H9 (cell line): ENCODE measurements at regions not wholly inside any gene's neighbourhood (a gene's known extent, or its start where the extent isn't known, plus 50 kb on each side); places are given as distances from the start of the nearest gene placed in this dataset.

Experiments used
- DNase-seq: peaks from one replicate; pipeline ENCODE4 v3.0.0-alpha.2; 2017
- H2AFZ ChIP-seq: one replicate; pipeline ENCODE4 v1.6.1; 2013; ENCODE audit warnings: mild to moderate bottlenecking, low read length, control low read depth, moderate library complexity
- H2AK5ac ChIP-seq: 2 replicates; pipeline ENCODE4 v1.6.1; 2013; ENCODE audit warnings: low read length, control low read depth, mixed read lengths; ENCODE audit not compliant: insufficient read length
- H2BK120ac ChIP-seq: one replicate; pipeline ENCODE4 v1.6.1; 2013; ENCODE audit warnings: low read depth, mild to moderate bottlenecking, low read length, control low read depth, inconsistent platforms; ENCODE audit not compliant: poor library complexity, severe bottlenecking
- H2BK12ac ChIP-seq: 2 replicates; pipeline ENCODE4 v1.6.1; 2013; ENCODE audit warnings: low read length, control low read depth, mixed read lengths, low read depth; ENCODE audit not compliant: insufficient read length
- H2BK15ac ChIP-seq: 2 replicates; pipeline ENCODE4 v1.6.1; 2013; ENCODE audit warnings: low read depth, low read length, control low read depth
- H2BK20ac ChIP-seq: one replicate; pipeline ENCODE4 v1.6.1; 2013; ENCODE audit warnings: low read depth, mild to moderate bottlenecking, low read length, control low read depth, inconsistent platforms; ENCODE audit not compliant: poor library complexity, severe bottlenecking
- H2BK5ac ChIP-seq: 2 replicates; pipeline ENCODE4 v1.6.1; 2013; ENCODE audit warnings: low read length, control low read depth, mixed read lengths; ENCODE audit not compliant: insufficient read length
- H3K14ac ChIP-seq: 2 replicates; pipeline ENCODE4 v1.6.1; 2013; ENCODE audit warnings: low read length, control low read depth; ENCODE audit not compliant: insufficient read depth
- H3K18ac ChIP-seq: 2 replicates; pipeline ENCODE4 v1.6.1; 2013; ENCODE audit warnings: low read depth, mild to moderate bottlenecking, mixed read lengths, low read length, control low read depth; ENCODE audit not compliant: insufficient read length
- H3K23ac ChIP-seq: 2 replicates; pipeline ENCODE4 v1.6.1; 2013; ENCODE audit warnings: low read length, control low read depth, mixed read lengths, low read depth; ENCODE audit not compliant: insufficient read length
- H3K23me2 ChIP-seq: 2 replicates; pipeline ENCODE4 v1.6.1; 2013; ENCODE audit warnings: low read depth, mild to moderate bottlenecking, mixed read lengths, low read length, control low read depth; ENCODE audit not compliant: insufficient read length, poor library complexity, severe bottlenecking
- H3K27ac ChIP-seq: 2 replicates; pipeline ENCODE4 v1.5.1; 2013; ENCODE audit warnings: low read length, control low read depth, mixed read lengths, low read depth; ENCODE audit not compliant: insufficient read length
- H3K27me3 ChIP-seq: 2 replicates; pipeline ENCODE4 v1.6.1; 2013; ENCODE audit warnings: low read length, control low read depth, inconsistent platforms; ENCODE audit not compliant: insufficient read depth
- H3K4ac ChIP-seq: 2 replicates; pipeline ENCODE4 v1.6.1; 2013; ENCODE audit warnings: low read depth, mild to moderate bottlenecking, control low read depth, inconsistent platforms, low read length, moderate library complexity
- H3K4me1 ChIP-seq: 2 replicates; pipeline ENCODE4 v1.6.1; 2013; ENCODE audit warnings: low read length, control low read depth, inconsistent platforms; ENCODE audit not compliant: insufficient read depth
- H3K4me2 ChIP-seq: 2 replicates; pipeline ENCODE4 v1.6.1; 2013; ENCODE audit warnings: low read length, control low read depth, mixed read lengths; ENCODE audit not compliant: insufficient read length, insufficient read depth
- H3K56ac ChIP-seq: 2 replicates; pipeline ENCODE4 v1.6.1; 2013; ENCODE audit warnings: low read depth, mild to moderate bottlenecking, mixed read lengths, low read length, control low read depth; ENCODE audit not compliant: insufficient read length
- H3K79me1 ChIP-seq: 2 replicates; pipeline ENCODE4 v1.6.1; 2013; ENCODE audit warnings: low read depth, mild to moderate bottlenecking, moderate library complexity, low read length, control low read depth, inconsistent platforms; ENCODE audit not compliant: insufficient read depth, poor library complexity, severe bottlenecking
- H3K79me2 ChIP-seq: 2 replicates; pipeline ENCODE4 v1.6.1; 2013; ENCODE audit warnings: low read length, control low read depth, inconsistent platforms; ENCODE audit not compliant: insufficient read depth
- H3K9ac ChIP-seq: 2 replicates; pipeline ENCODE4 v1.6.1; 2013; ENCODE audit warnings: low read length, control low read depth, mixed read lengths; ENCODE audit not compliant: insufficient read length; ENCODE audit errors: extremely low read depth
- H3K9me3 ChIP-seq: one replicate; pipeline ENCODE4 v1.6.1; 2013; ENCODE audit warnings: low read depth, low read length, inconsistent platforms; ENCODE audit not compliant: control insufficient read depth
- H3T11ph ChIP-seq: one replicate; pipeline ENCODE4 v1.6.1; 2013; ENCODE audit warnings: mild to moderate bottlenecking, low read length, control low read depth, inconsistent platforms
- H4K20me1 ChIP-seq: one replicate; pipeline ENCODE4 v1.6.1; 2013; ENCODE audit not compliant: control insufficient read depth, insufficient read length, insufficient read depth
- H4K5ac ChIP-seq: 2 replicates; pipeline ENCODE4 v1.6.1; 2013; ENCODE audit warnings: low read depth, mild to moderate bottlenecking, mixed read lengths, low read length, control low read depth; ENCODE audit not compliant: insufficient read length
- H4K8ac ChIP-seq: replicated peaks from 2 replicates; pipeline ENCODE4 v1.6.1; 2013; ENCODE audit warnings: low read length, control low read depth, mixed read lengths, low read depth; ENCODE audit not compliant: insufficient read length
- H4K91ac ChIP-seq: 2 replicates; pipeline ENCODE4 v1.6.1; 2013; ENCODE audit warnings: low read depth, mild to moderate bottlenecking, moderate library complexity, mixed read lengths, low read length, control low read depth; ENCODE audit not compliant: insufficient read length
- H3K27ac Mint-ChIP-seq, 3 experiments: 2 replicates in 2 of 3; 3 replicates in 1 of 3; pipeline ENCODE4 v1.8.0; 2020 to 2021; ENCODE audit warnings: mixed read lengths in 3 of 3, mild to moderate bottlenecking in 1 of 3, moderate library complexity in 1 of 3
- H3K27me3 Mint-ChIP-seq: 2 replicates; pipeline ENCODE4 v1.8.0; 2021; ENCODE audit warnings: low read depth, mild to moderate bottlenecking, moderate library complexity, mixed read lengths
- H3K36me3 Mint-ChIP-seq, 3 experiments: 2 replicates in 2 of 3; 3 replicates in 1 of 3; pipeline ENCODE4 v1.8.0; 2020 to 2021; ENCODE audit warnings: low read depth in 3 of 3, mixed read lengths in 3 of 3; ENCODE audit not compliant: insufficient read depth in 1 of 3
- H3K4me1 Mint-ChIP-seq, 2 experiments: 2 replicates each; pipeline ENCODE4 v1.8.0; 2020; ENCODE audit warnings: mixed read lengths in 2 of 2
- H3K4me3 Mint-ChIP-seq, 2 experiments: 2 replicates in 1 of 2; 3 replicates in 1 of 2; pipeline ENCODE4 v1.8.0; 2020 to 2021; ENCODE audit warnings: mild to moderate bottlenecking in 2 of 2, mixed read lengths in 2 of 2, moderate library complexity in 1 of 2
- H3K9me3 Mint-ChIP-seq, 2 experiments: 2 replicates in 1 of 2; 3 replicates in 1 of 2; pipeline ENCODE4 v1.8.0; 2020; ENCODE audit warnings: mild to moderate bottlenecking in 2 of 2, mixed read lengths in 2 of 2, moderate library complexity in 1 of 2
- CTCF ChIP-seq: fragments of 200-600 bp; sonication (generic); conservative IDR thresholded peaks from 3 replicates; pipeline ENCODE4 v1.8.0; 2021; ENCODE audit warnings: antibody characterized with exemption, mild to moderate bottlenecking
- WGBS: extraction: QIAGEN DNeasy Blood & Tissue Kit; methylation state at CpG from one replicate; pipeline ENCODE4 v1.1.7; 2013; ENCODE audit warnings: missing lambda C conversion rate, low lambda C conversion rate, mixed read lengths; ENCODE audit not compliant: insufficient read length; ENCODE audit errors: extremely low coverage; 5-methylcytosine and 5-hydroxymethylcytosine counted together

- Histone ChIP-seq H3K4me2 (no peak overlapping the region), H2BK120ac (no peak overlapping the region), H2AFZ (no peak overlapping the region), H3T11ph (no peak overlapping the region), H3K4me1 (no peaks in the 10 kb centered on the region), H4K8ac (no peak overlapping the region), H3K9ac (no peak overlapping the region), H2BK5ac (no peak overlapping the region), H3K79me2 (no peaks in the 10 kb centered on the region), H2AK5ac (no peak overlapping the region), H3K14ac (no peak overlapping the region), H3K56ac (no peak overlapping the region), H4K5ac (no peak overlapping the region), H2BK12ac (no peak overlapping the region), H3K4ac (no peak overlapping the region), H3K79me1 (no peaks in the 10 kb centered on the region), H3K27me3 (no peaks in the 10 kb centered on the region), H3K27ac (no peak overlapping the region), H3K23me2 (no peaks in the 10 kb centered on the region), H4K20me1 (no peaks in the 10 kb centered on the region), H3K23ac (no peak overlapping the region), H3K9me3 (no peaks in the 10 kb centered on the region), H2BK20ac (no peak overlapping the region), H4K91ac (no peak overlapping the region), H3K18ac (no peak overlapping the region), H2BK15ac (no peak overlapping the region)
- WGBS, result no CpG with 5 or more reads among the region's 15 CpGs
- peaks cover 5% of the 10 kb centered on the region for H3K27me3 Mint-ChIP-seq
- no peak overlapping the region for H3K27ac Mint-ChIP-seq
- no peaks in the 10 kb centered on the region for H3K4me1 Mint-ChIP-seq
- H3K36me3 Mint-ChIP-seq, result no peaks in the 10 kb centered on the region
- DNase-seq, result no peak
- H3K9me3 Mint-ChIP-seq, result no peaks in the 10 kb centered on the region
- no peak overlapping the region for H3K4me3 Mint-ChIP-seq
- TF ChIP-seq CTCF, result no peak
These were observed 132.3 kb downstream of the URB2 start for GRCh38 chr1:229758101-229759036.
